Activated T-helper 1 cell treated with anti-CD3 and anti-CD28 coated beads, Interleukin-12 subunit alpha, Interleukin-12 subunit beta, Interleukin-2, Interleukin-4 antibody, amounts not matched to agents 30 ng/mL and 10 ng/mL and 1 ng/mL, durations not matched to agents 14 hours and 24 hours and 36 hours (primary cell): ENCODE measurements at regions not wholly inside any gene's neighbourhood (a gene's known extent, or its start where the extent isn't known, plus 50 kb on each side); places are given as distances from the start of the nearest gene placed in this dataset.
"Not testable (repeated sequence)": the region's sequence is repeated elsewhere in the genome, so short reads cannot be mapped to it uniquely, and the experiment has no call there.

Experiments used
- DNase-seq: peaks from one replicate; pipeline ENCODE4 v3.0.0; 2021; ENCODE audit warnings: low spot score
- H3K27ac Mint-ChIP-seq: one replicate; pipeline ENCODE4 v1.8.0; 2021; ENCODE audit warnings: mild to moderate bottlenecking, mixed read lengths
- H3K27me3 Mint-ChIP-seq: one replicate; pipeline ENCODE4 v1.8.0; 2022; ENCODE audit warnings: mild to moderate bottlenecking, moderate library complexity, mixed read lengths; ENCODE audit not compliant: insufficient read depth
- H3K36me3 Mint-ChIP-seq: one replicate; pipeline ENCODE4 v1.8.0; 2021; ENCODE audit warnings: low read depth, mixed read lengths
- H3K4me1 Mint-ChIP-seq: one replicate; pipeline ENCODE4 v1.8.0; 2021; ENCODE audit warnings: low read depth, mixed read lengths
- H3K4me3 Mint-ChIP-seq: one replicate; pipeline ENCODE4 v1.8.0; 2021; ENCODE audit warnings: mild to moderate bottlenecking, moderate library complexity, mixed read lengths
- H3K9me3 Mint-ChIP-seq: one replicate; pipeline ENCODE4 v1.8.0; 2021; ENCODE audit warnings: mixed read lengths
- intact Hi-C: fragments of 100-400 bp; cut with micrococcal nuclease; formaldehyde crosslinking; loops from one replicate; pipeline ENCODE4 v1.15.1; 2024

- H3K4me1 Mint-ChIP-seq, DNase-seq, H3K9me3 Mint-ChIP-seq, H3K27me3 Mint-ChIP-seq, H3K36me3 Mint-ChIP-seq, intact Hi-C loops, H3K27ac Mint-ChIP-seq, H3K4me3 Mint-ChIP-seq: not testable (repeated sequence)
Measured at GRCh38 chr15:21735368-21735767, 142.2 kb downstream of the POTEB start.

DNA sequence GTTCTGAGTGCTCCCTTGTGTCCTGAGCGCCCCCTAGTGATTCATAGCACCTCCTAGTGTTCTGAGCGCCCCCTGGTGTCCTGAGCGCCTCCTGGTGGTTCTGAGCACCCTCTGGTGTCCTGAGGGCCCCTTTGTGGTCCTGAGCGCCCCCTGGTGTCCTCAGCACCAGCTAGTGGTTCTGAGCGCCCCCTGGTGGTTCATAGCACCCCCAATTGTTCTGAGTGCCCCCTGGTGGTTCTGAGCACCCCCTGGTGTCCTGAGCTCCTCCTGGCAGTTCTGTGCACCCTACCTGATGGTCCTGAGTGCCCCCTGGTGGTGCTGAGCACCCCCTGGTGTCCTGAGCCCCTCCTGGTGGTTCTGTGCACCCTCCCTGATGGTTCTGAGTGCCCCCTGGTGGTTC lies 146.0 kb downstream of the POTEB start:
- H3K9me3 Mint-ChIP-seq, H3K4me3 Mint-ChIP-seq, H3K36me3 Mint-ChIP-seq, intact Hi-C loops, H3K4me1 Mint-ChIP-seq, DNase-seq, H3K27ac Mint-ChIP-seq, H3K27me3 Mint-ChIP-seq: not testable (repeated sequence)

- H3K36me3 Mint-ChIP-seq, H3K4me3 Mint-ChIP-seq, H3K27me3 Mint-ChIP-seq, H3K27ac Mint-ChIP-seq, DNase-seq, intact Hi-C loops, H3K4me1 Mint-ChIP-seq, H3K9me3 Mint-ChIP-seq: not testable (repeated sequence)
Measured at GRCh38 chr15:21730427-21731405, 146.8 kb downstream of the POTEB start.

DNA sequence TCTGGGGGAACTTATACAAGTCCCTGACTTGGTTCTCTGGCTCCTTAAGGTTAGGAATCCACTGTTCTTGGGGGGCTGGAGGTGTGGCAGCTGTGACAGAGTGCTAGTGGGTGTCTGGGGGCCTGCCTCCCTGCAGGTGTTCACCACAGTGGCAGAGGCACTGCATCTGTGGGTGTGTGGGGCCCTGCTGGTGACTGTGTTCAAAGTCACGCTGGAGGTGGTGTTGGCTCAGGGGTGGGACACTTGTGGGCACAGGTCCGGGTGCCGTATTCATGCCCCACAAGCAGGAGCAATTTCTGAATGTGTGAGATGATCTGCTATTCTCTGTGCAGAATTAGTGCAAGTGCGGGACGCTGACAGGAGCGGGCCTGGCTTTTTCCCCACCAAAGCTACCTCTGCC lies 152.5 kb downstream of the POTEB start:
- H3K4me1 Mint-ChIP-seq, H3K27ac Mint-ChIP-seq, H3K4me3 Mint-ChIP-seq, DNase-seq, H3K27me3 Mint-ChIP-seq, H3K9me3 Mint-ChIP-seq, H3K36me3 Mint-ChIP-seq, intact Hi-C loops: not testable (repeated sequence)

DNA sequence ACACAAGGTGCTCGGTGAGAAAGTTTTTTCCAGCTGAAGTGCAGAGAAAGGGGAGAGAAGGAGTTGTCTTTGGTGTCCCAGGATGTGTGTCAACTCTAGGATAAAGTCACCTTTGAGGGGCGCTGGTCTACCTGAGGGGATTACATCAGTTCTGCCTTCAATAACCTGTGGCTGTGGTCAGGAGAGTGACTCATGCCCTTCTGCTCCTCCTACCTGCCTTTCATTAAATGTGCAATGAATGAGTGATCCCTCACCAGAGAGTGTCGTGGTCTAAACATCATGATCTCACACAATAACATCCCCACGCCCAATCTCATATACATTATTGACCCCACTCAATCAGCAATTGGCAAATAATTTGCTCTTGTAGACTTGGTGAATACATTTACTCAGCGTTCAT lies 156.4 kb downstream of the POTEB start:
- H3K4me1 Mint-ChIP-seq, H3K27me3 Mint-ChIP-seq, H3K27ac Mint-ChIP-seq, H3K9me3 Mint-ChIP-seq, DNase-seq, intact Hi-C loops, H3K4me3 Mint-ChIP-seq, H3K36me3 Mint-ChIP-seq: not testable (repeated sequence)

- H3K4me1 Mint-ChIP-seq, H3K4me3 Mint-ChIP-seq, DNase-seq, H3K27me3 Mint-ChIP-seq, H3K9me3 Mint-ChIP-seq, H3K27ac Mint-ChIP-seq, intact Hi-C loops, H3K36me3 Mint-ChIP-seq: not testable (repeated sequence)
Measured at GRCh38 chr15:21718779-21719178, 158.8 kb downstream of the POTEB start.

DNA sequence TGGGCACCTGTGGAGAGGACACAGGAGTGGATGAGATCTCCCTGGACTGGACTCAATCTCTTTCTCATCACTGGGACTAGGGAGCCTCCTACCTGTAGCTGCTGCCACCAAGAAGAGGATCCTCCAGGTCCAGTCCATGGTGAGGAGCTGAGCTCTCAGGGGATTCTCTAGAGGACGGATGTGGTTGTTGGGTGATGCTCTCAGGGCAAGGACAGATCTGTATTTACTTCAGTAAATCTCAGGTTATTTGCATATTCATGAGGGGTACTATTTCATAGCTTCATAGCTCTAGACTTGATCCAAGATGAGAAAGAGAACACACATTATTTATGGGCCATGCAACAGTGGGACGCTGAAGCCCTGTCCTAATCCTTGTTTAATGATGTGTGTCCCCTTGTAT lies 159.4 kb downstream of the POTEB start:
- H3K27me3 Mint-ChIP-seq, H3K9me3 Mint-ChIP-seq, H3K4me1 Mint-ChIP-seq, DNase-seq, H3K36me3 Mint-ChIP-seq, H3K27ac Mint-ChIP-seq, intact Hi-C loops, H3K4me3 Mint-ChIP-seq: not testable (repeated sequence)

- H3K27ac Mint-ChIP-seq, H3K27me3 Mint-ChIP-seq: not testable (repeated sequence)
Measured at GRCh38 chr15:21717661-21718060, 159.9 kb downstream of the POTEB start.

DNA sequence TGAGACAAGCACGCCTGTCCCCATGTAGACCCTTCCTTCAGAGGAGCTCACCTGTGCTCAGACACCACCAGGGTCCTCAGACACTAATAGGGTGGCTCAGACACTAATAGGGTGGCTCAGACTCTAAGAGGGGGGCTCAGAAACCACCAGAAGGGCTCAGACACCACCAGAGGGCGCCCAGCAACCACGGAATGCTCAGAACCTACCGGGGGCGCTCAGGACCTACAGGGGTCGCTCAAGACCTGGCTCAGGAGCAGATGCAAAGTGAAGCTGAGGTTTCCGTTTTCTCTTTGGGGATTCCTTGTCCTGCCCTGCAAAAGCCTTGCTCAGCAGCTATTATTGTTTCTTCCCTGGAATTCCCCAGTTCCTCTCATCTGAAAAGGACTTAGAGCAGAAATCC lies 172.1 kb downstream of the POTEB start:
- H3K27me3 Mint-ChIP-seq, H3K4me1 Mint-ChIP-seq, intact Hi-C loops, H3K36me3 Mint-ChIP-seq, H3K4me3 Mint-ChIP-seq, DNase-seq, H3K27ac Mint-ChIP-seq, H3K9me3 Mint-ChIP-seq: not testable (repeated sequence)

More at GRCh38 chr15:21717661-21718060, 159.9 kb downstream of the POTEB start:
- H3K9me3 Mint-ChIP-seq, DNase-seq, H3K4me1 Mint-ChIP-seq, intact Hi-C loops, H3K36me3 Mint-ChIP-seq, H3K4me3 Mint-ChIP-seq: not testable (repeated sequence)

GRCh38 chr15:21698620-21699019 lies 178.9 kb downstream of the POTEB start:
- H3K4me3 Mint-ChIP-seq, DNase-seq, H3K27ac Mint-ChIP-seq, H3K27me3 Mint-ChIP-seq, H3K4me1 Mint-ChIP-seq, intact Hi-C loops, H3K36me3 Mint-ChIP-seq, H3K9me3 Mint-ChIP-seq: not testable (repeated sequence)

DNA sequence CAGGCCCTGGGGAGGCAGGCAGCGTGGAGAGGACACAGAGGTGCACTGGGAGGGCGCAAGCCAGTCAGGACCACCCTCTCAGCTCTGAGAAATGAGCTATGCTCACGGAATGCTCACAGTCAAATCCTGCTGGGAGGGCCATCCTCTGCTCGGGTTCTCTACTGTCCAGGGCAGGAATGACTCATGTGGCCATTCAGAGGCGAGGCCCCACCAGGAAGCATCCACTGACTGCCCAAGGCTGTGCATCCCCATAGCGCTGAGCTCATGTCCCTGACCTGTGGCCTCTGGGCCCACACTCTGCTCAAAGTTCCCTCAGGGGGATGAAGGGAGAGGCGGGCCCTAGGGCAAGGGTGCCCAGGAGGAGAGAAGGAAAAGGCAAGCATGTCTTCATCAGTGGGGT lies 182.4 kb downstream of the POTEB start:
- H3K27ac Mint-ChIP-seq, H3K4me1 Mint-ChIP-seq, H3K36me3 Mint-ChIP-seq, H3K9me3 Mint-ChIP-seq, intact Hi-C loops, H3K27me3 Mint-ChIP-seq, H3K4me3 Mint-ChIP-seq, DNase-seq: not testable (repeated sequence)

- DNase-seq, H3K9me3 Mint-ChIP-seq, H3K27me3 Mint-ChIP-seq, H3K4me1 Mint-ChIP-seq, H3K4me3 Mint-ChIP-seq, H3K27ac Mint-ChIP-seq, intact Hi-C loops, H3K36me3 Mint-ChIP-seq: not testable (repeated sequence)
Measured at GRCh38 chr15:21692471-21693102, 184.9 kb downstream of the POTEB start.

DNA sequence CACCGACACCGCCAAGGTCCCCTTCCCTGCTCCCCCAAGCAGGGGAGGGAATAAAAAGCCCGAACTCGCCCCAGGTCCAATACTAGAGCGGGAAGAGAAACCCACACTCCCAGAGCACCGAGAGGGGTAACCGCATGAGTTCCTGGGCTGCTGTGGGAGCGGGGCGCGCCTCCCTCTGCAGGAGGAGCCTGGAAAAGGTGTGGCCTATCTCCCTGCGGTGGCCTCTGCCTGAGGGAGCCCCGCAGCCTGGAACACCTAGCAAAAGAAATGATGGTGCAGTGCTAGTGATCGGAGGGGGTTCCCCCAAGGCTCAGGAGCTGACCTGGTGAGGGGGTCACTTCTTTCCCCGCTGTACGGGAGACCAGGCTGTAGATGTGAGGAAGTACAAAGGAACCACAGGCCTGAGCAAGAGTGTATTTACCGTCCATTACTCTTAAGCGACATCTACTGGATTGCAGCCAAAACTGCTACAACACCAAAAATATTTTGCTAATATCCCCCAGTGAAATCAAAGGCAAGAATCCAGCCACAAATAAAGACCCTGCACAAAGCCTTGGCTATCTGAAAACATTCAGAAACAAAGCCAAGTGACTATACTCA lies 216.6 kb upstream of the POTEB3 start:
- DNase-seq, H3K27me3 Mint-ChIP-seq, H3K4me3 Mint-ChIP-seq, H3K9me3 Mint-ChIP-seq, intact Hi-C loops, H3K36me3 Mint-ChIP-seq, H3K27ac Mint-ChIP-seq, H3K4me1 Mint-ChIP-seq: not testable (repeated sequence)
